Right lobe of liver (tissue), 6 donors: ENCODE measurements at regions not wholly inside any gene's neighbourhood (a gene's known extent, or its start where the extent isn't known, plus 50 kb on each side); places are given as distances from the start of the nearest gene placed in this dataset.

Experiments
- ATAC-seq, 4 donors: fragments of 200-7000 bp; cut with Tn5 transposase; one replicate each; pipeline ENCODE4 v1.9.1; 2020; ENCODE audit warnings: mild to moderate bottlenecking in 4 of 4, moderate library complexity in 4 of 4
- DNase-seq, 3 donors: peaks; one replicate each; pipeline ENCODE4 v3.0.0-alpha.2; 2020
- H3K27ac ChIP-seq, 3 donors: fragments of 200-600 bp; one replicate each; pipeline ENCODE4 v1.8.0; 2022
- H3K27me3 ChIP-seq, 2 donors: fragments of 200-600 bp; one replicate each; pipeline ENCODE4 v1.8.0; 2022
- H3K36me3 ChIP-seq, 4 donors: fragments of 200-600 bp; sonication (generic) in 1 of 4; one replicate each; pipeline versions ENCODE4 v1.5.1 to v1.8.0; 2017 to 2022; ENCODE audit warnings: control low read depth in 1 of 4
- H3K4me1 ChIP-seq, 4 donors: fragments of 200-600 bp; sonication (generic) in 1 of 4; one replicate each; pipeline versions ENCODE4 v1.5.1 to v1.8.0; 2017 to 2022; ENCODE audit warnings: control low read depth in 1 of 4
- H3K4me3 ChIP-seq, 3 donors: fragments of 200-600 bp; one replicate each; pipeline ENCODE4 v1.8.0; 2022
- H3K9me3 ChIP-seq, 4 donors: fragments of 200-600 bp; sonication (generic) in 1 of 4; one replicate each; pipeline versions ENCODE4 v1.5.1 to v1.8.0; 2017 to 2022; ENCODE audit warnings: control low read depth in 1 of 4
- CTCF ChIP-seq, 4 donors: fragments of 200-600 bp in 3 of 4; fragments of 450-650 bp in 1 of 4; IDR thresholded peaks; one replicate each; pipeline versions ENCODE4 v1.5.1 to v1.8.0; 2016 to 2022; ENCODE audit warnings: antibody characterized with exemption in 4 of 4, mild to moderate bottlenecking in 2 of 4
- POLR2A ChIP-seq: fragments of 450-650 bp; IDR thresholded peaks from one replicate; pipeline ENCODE4 v1.6.1; 2017; ENCODE audit warnings: antibody characterized with exemption, mild to moderate bottlenecking
- WGBS: methylation state at CpG from one replicate; pipeline ENCODE4 v1.1.6; 2018; ENCODE audit warnings: low coverage, low lambda C conversion rate; ENCODE audit not compliant: insufficient coverage; ENCODE audit errors: missing lambda C conversion rate; 5-methylcytosine and 5-hydroxymethylcytosine counted together
- intact Hi-C, 2 donors: fragments of 100-400 bp; cut with DNase I; formaldehyde crosslinking; loops; one replicate each; pipeline versions ENCODE4 v1.11.2 to v1.14.1; 2022
- donor health status: DM: no; HTN: yes; CAD: no.
- donor health status: DM: no; HTN: no; CAD: no.
- donor health status: DM: no; HTN: no; CAD: no.
- donor health status: DM: no; HTN: yes; CAD: no.
- donor health status: DM: no; HTN: yes; CAD: no.

GRCh38 chr2:42846932-42847595 is 54.7 kb upstream of the HAAO start:
- Histone ChIP-seq H3K27me3 (no peaks in the 10 kb centered on the region), H3K36me3 (no peaks in the 10 kb centered on the region), H3K9me3 (no peaks in the 10 kb centered on the region), H3K27ac (no peak overlapping the region), H3K4me3 (no peak overlapping the region), H3K4me1 (no peaks in the 10 kb centered on the region)
- intact Hi-C loops: no loop called here
- WGBS: 96% methylated on average over 7 of the region's 9 CpGs
- no peak for TF ChIP-seq CTCF (IDR thresholded peaks at IDR 0.05)
- no peak for TF ChIP-seq POLR2A
- ATAC-seq (no peak), DNase-seq (no peak)

GRCh38 chr2:42846026-42846425 is 53.6 kb upstream of the HAAO start:
- H3K36me3 ChIP-seq: no peaks in the 10 kb centered on the region
- H3K27me3 ChIP-seq: no peaks in the 10 kb centered on the region
- intact Hi-C loops: no loop called here
- H3K27ac ChIP-seq: no peak overlapping the region
- no peak for DNase-seq
- WGBS: 9% methylated on average over 2 of the region's 8 CpGs
- ATAC-seq: no peak
- no peak for TF ChIP-seq CTCF (IDR thresholded peaks at IDR 0.05)
- no peak for TF ChIP-seq POLR2A
- H3K9me3 ChIP-seq: no peaks in the 10 kb centered on the region
- H3K4me1 ChIP-seq: no peaks in the 10 kb centered on the region
- H3K4me3 ChIP-seq: no peak overlapping the region

GRCh38 chr2:42844901-42845821 is 52.8 kb upstream of the HAAO start:
- peak overlapping the region in 1 of 3 donors; percentile 1 for H3K27ac ChIP-seq
- intact Hi-C loops: no loop called here

GRCh38 chr2:42844366-42844765 is 52.0 kb upstream of the HAAO start:
- no peaks in the 10 kb centered on the region for H3K4me1 ChIP-seq
- TF ChIP-seq POLR2A (no peak), CTCF (IDR thresholded peaks at IDR 0.05) (no peak)
- H3K36me3 ChIP-seq: no peaks in the 10 kb centered on the region
- H3K27ac ChIP-seq: peak overlapping the region in 1 of 3 donors; percentile 1
- no peaks in the 10 kb centered on the region for H3K9me3 ChIP-seq
- no peak overlapping the region for H3K4me3 ChIP-seq
- no peaks in the 10 kb centered on the region for H3K27me3 ChIP-seq
- DNase-seq (peak in 1 of 3 donors; percentile 25), ATAC-seq (no peak)
- WGBS: 80% methylated on average over 1 of the region's 5 CpGs
- intact Hi-C loops: no loop called here

More at GRCh38 chr2:42844901-42845821, 52.8 kb upstream of the HAAO start:
- ATAC-seq: peak in 1 of 4 donors; percentile 28
- H3K27me3 ChIP-seq: no peaks in the 10 kb centered on the region
- H3K9me3 ChIP-seq: no peaks in the 10 kb centered on the region
- H3K4me3 ChIP-seq: no peak overlapping the region
- 62% methylated on average over 12 of the region's 20 CpGs for WGBS
- no peak for TF ChIP-seq POLR2A
- TF ChIP-seq CTCF (IDR thresholded peaks at IDR 0.05): no peak
- H3K36me3 ChIP-seq: no peaks in the 10 kb centered on the region
- H3K4me1 ChIP-seq: no peaks in the 10 kb centered on the region
- DNase-seq: peak in 1 of 3 donors; percentile 36
